Stimulated activated naive CD8-positive, alpha-beta T cell treated with anti-CD3 and anti-CD28 coated beads, Interleukin-15, Interleukin-2, amounts not matched to agents 100 U/mL and 50 U/mL, for 24 hours (primary cell): ENCODE measurements at regions not wholly inside any gene's neighbourhood (a gene's known extent, or its start where the extent isn't known, plus 50 kb on each side); places are given as distances from the start of the nearest gene placed in this dataset.
A peak's percentile ranks its signal among the peaks of the same experiment; 100 is the strongest.

Source experiments
- ATAC-seq: fragments of 150-1000 bp; cut with Tn5 transposase; one replicate; pipeline ENCODE4 v1.10.0; 2021
- DNase-seq: peaks from one replicate; pipeline ENCODE4 v3.0.0; 2021

- peak; percentile 70 for DNase-seq
These were observed 210.7 kb upstream of the SLC24A2 start for GRCh38 chr9:19999491-20000057.

GRCh38 chr9:19998823-19999455, 210.1 kb upstream of the SLC24A2 start:
- ATAC-seq = peak; percentile 44
- DNase-seq = no peak

More at GRCh38 chr9:19999491-20000057, 210.7 kb upstream of the SLC24A2 start:
- ATAC-seq = peak; percentile 98

- no peak for ATAC-seq
- peak; percentile 29 for DNase-seq
These were observed 209.3 kb upstream of the SLC24A2 start for GRCh38 chr9:19998153-19998552.

GRCh38 chr9:19995619-19996018, 206.8 kb upstream of the SLC24A2 start:
- ATAC-seq = no peak
- no peak for DNase-seq

GRCh38 chr9:19994296-19994695, 205.5 kb upstream of the SLC24A2 start:
- DNase-seq = no peak
- ATAC-seq = no peak

GRCh38 chr9:19992556-19992955, 203.7 kb upstream of the SLC24A2 start:
- peak; percentile 30 for DNase-seq

GRCh38 chr9:19989213-19989612, 200.4 kb upstream of the SLC24A2 start:
- DNase-seq (no peak), ATAC-seq (no peak)

More at GRCh38 chr9:19992556-19992955, 203.7 kb upstream of the SLC24A2 start:
- ATAC-seq = peak; percentile 93

GRCh38 chr9:19988281-19988680, 199.4 kb upstream of the SLC24A2 start:
- DNase-seq = no peak
- no peak for ATAC-seq

GRCh38 chr9:19985081-19985480, 196.2 kb upstream of the SLC24A2 start:
- ATAC-seq (no peak), DNase-seq (no peak)

GRCh38 chr9:19976226-19976625, 187.4 kb upstream of the SLC24A2 start:
- DNase-seq (peak; percentile 20), ATAC-seq (peak; percentile 93)

GRCh38 chr9:19975499-19975898, 186.7 kb upstream of the SLC24A2 start:
- DNase-seq (no peak), ATAC-seq (peak; percentile 26)

GRCh38 chr9:19969721-19970120, 180.9 kb upstream of the SLC24A2 start:
- DNase-seq = no peak
- no peak for ATAC-seq

GRCh38 chr9:19967888-19968459, 179.1 kb upstream of the SLC24A2 start:
- ATAC-seq = no peak
- no peak for DNase-seq

- ATAC-seq (no peak), DNase-seq (no peak)
These were observed 178.5 kb upstream of the SLC24A2 start for GRCh38 chr9:19967216-19967887.

GRCh38 chr9:19965336-19965735, 176.5 kb upstream of the SLC24A2 start:
- DNase-seq (no peak), ATAC-seq (no peak)

GRCh38 chr9:19947996-19948395, 159.2 kb upstream of the SLC24A2 start:
- no peak for DNase-seq
- no peak for ATAC-seq

- peak; percentile 66 for ATAC-seq
- no peak for DNase-seq
These were observed 157.7 kb upstream of the SLC24A2 start for GRCh38 chr9:19946441-19947109.

GRCh38 chr9:19941874-19942273, 153.0 kb upstream of the SLC24A2 start:
- DNase-seq (no peak), ATAC-seq (no peak)

GRCh38 chr9:19940811-19941535, 152.1 kb upstream of the SLC24A2 start:
- ATAC-seq (no peak), DNase-seq (no peak)

- no peak for ATAC-seq
- DNase-seq = no peak
These were observed 151.0 kb upstream of the SLC24A2 start for GRCh38 chr9:19939734-19940278.

- ATAC-seq = peak; percentile 9
These were observed 150.3 kb upstream of the SLC24A2 start for GRCh38 chr9:19938990-19939733.

More at GRCh38 chr9:19938990-19939733, 150.3 kb upstream of the SLC24A2 start:
- DNase-seq = no peak
